C4-2B (cell line): ENCODE measurements at regions not wholly inside any gene's neighbourhood (a gene's known extent, or its start where the extent isn't known, plus 50 kb on each side); places are given as distances from the start of the nearest gene placed in this dataset.

Source experiments
- ZFX ChIP-seq: fragments of 450-650 bp; IDR thresholded peaks from 2 replicates; pipeline ENCODE4 v1.6.1; 2017
- TF ChIP-seq, protein P1 (sequence below): fragments of 450-650 bp; conservative IDR thresholded peaks from 2 replicates; pipeline ENCODE4 v1.5.1; 2017; ENCODE audit warnings: mild to moderate bottlenecking

DNA sequence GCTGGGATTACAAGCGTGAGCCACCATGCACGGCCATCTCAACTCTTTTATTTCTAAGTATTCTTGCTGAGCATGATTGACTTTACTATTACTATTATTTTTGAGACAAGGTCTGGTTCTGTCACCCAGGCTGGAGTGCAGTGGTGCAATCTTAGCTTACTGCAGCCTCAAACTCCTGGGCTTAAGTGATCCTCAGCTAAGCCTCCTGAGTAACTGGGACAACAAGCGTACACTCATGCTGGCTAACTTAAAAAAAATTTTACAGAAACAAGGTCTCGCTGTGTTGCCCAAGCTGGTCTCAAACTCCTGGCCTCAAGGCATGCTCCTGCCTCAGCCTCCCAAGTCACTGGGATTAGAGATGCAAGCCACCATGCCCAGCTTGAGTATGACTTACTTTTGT lies 443.7 kb downstream of the ARHGEF28 start:
- TF ChIP-seq, protein P1, sequence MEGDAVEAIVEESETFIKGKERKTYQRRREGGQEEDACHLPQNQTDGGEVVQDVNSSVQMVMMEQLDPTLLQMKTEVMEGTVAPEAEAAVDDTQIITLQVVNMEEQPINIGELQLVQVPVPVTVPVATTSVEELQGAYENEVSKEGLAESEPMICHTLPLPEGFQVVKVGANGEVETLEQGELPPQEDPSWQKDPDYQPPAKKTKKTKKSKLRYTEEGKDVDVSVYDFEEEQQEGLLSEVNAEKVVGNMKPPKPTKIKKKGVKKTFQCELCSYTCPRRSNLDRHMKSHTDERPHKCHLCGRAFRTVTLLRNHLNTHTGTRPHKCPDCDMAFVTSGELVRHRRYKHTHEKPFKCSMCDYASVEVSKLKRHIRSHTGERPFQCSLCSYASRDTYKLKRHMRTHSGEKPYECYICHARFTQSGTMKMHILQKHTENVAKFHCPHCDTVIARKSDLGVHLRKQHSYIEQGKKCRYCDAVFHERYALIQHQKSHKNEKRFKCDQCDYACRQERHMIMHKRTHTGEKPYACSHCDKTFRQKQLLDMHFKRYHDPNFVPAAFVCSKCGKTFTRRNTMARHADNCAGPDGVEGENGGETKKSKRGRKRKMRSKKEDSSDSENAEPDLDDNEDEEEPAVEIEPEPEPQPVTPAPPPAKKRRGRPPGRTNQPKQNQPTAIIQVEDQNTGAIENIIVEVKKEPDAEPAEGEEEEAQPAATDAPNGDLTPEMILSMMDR: no peak
- no peak for TF ChIP-seq ZFX
